DOHH2 (cell line): ENCODE measurements at regions not wholly inside any gene's neighbourhood (a gene's known extent, or its start where the extent isn't known, plus 50 kb on each side); places are given as distances from the start of the nearest gene placed in this dataset.

Experiments
- H3F3A ChIP-seq: fragments of 200-600 bp; sonication (generic), shearing (Covaris generic); 2 replicates; pipeline ENCODE4 v1.6.0; 2016; ENCODE audit warnings: antibody characterized with exemption, mild to moderate bottlenecking; ENCODE audit not compliant: control insufficient read depth, insufficient read depth
- H3K27ac ChIP-seq: fragments of 200-600 bp; sonication (generic); 2 replicates; pipeline ENCODE4 v1.5.1; 2014; ENCODE audit warnings: low read depth, mild to moderate bottlenecking, low read length, moderate library complexity
- H3K27me3 ChIP-seq: fragments of 200-600 bp; sonication (generic); 2 replicates; pipeline ENCODE4 v1.6.1; 2014; ENCODE audit warnings: mild to moderate bottlenecking, low read length, mixed read lengths; ENCODE audit not compliant: control insufficient read depth
- H3K36me3 ChIP-seq: fragments of 200-600 bp; sonication (generic); 2 replicates; pipeline ENCODE4 v1.6.1; 2014; ENCODE audit warnings: mild to moderate bottlenecking, low read length, moderate library complexity, mixed read lengths; ENCODE audit not compliant: control insufficient read depth
- H3K4me1 ChIP-seq: fragments of 200-600 bp; sonication (generic); 2 replicates; pipeline ENCODE4 v1.6.1; 2014; ENCODE audit warnings: mild to moderate bottlenecking, low read length, mixed read lengths; ENCODE audit not compliant: control insufficient read depth
- H3K4me2 ChIP-seq: fragments of 200-600 bp; sonication (generic); 2 replicates; pipeline ENCODE4 v1.6.0; 2014; ENCODE audit warnings: mild to moderate bottlenecking, low read length, moderate library complexity
- H3K4me3 ChIP-seq: fragments of 200-600 bp; sonication (generic); 2 replicates; pipeline ENCODE4 v1.5.1; 2014; ENCODE audit warnings: mild to moderate bottlenecking, low read length, mixed read lengths
- H3K79me2 ChIP-seq: fragments of 200-600 bp; sonication (generic); 2 replicates; pipeline ENCODE4 v1.6.1; 2014; ENCODE audit warnings: mild to moderate bottlenecking, low read length, mixed read lengths; ENCODE audit not compliant: control insufficient read depth
- H3K9me2 ChIP-seq: fragments of 200-600 bp; sonication (generic); replicated peaks from 2 replicates; pipeline ENCODE4 v1.6.1; 2014; ENCODE audit warnings: mild to moderate bottlenecking, low read length, mixed read lengths; ENCODE audit not compliant: control insufficient read depth
- H3K9me3 ChIP-seq: fragments of 200-600 bp; sonication (generic); 2 replicates; pipeline ENCODE4 v1.6.1; 2014; ENCODE audit warnings: antibody characterized with exemption, low read length, mixed read lengths; ENCODE audit not compliant: control insufficient read depth, insufficient read depth
- H4K20me1 ChIP-seq: fragments of 200-600 bp; sonication (generic); 2 replicates; pipeline ENCODE4 v1.6.0; 2014; ENCODE audit warnings: low read depth, mild to moderate bottlenecking, antibody characterized with exemption, low read length, moderate library complexity; ENCODE audit not compliant: control insufficient read depth, insufficient read depth
- EZH2phosphoT487 ChIP-seq: fragments of 200-600 bp; sonication (generic); IDR thresholded peaks from 2 replicates; pipeline ENCODE4 v1.6.1; 2017; ENCODE audit warnings: borderline replicate concordance, mild to moderate bottlenecking, antibody characterized with exemption, low read length, moderate library complexity, mixed read lengths
- TF ChIP-seq, protein P1 (sequence below): fragments of 200-600 bp; sonication (generic); IDR thresholded peaks from one replicate; pipeline ENCODE4 v1.5.1; 2014; ENCODE audit warnings: antibody characterized with exemption, mild to moderate bottlenecking, low read depth, low read length; ENCODE audit not compliant: poor library complexity, severe bottlenecking

DNA sequence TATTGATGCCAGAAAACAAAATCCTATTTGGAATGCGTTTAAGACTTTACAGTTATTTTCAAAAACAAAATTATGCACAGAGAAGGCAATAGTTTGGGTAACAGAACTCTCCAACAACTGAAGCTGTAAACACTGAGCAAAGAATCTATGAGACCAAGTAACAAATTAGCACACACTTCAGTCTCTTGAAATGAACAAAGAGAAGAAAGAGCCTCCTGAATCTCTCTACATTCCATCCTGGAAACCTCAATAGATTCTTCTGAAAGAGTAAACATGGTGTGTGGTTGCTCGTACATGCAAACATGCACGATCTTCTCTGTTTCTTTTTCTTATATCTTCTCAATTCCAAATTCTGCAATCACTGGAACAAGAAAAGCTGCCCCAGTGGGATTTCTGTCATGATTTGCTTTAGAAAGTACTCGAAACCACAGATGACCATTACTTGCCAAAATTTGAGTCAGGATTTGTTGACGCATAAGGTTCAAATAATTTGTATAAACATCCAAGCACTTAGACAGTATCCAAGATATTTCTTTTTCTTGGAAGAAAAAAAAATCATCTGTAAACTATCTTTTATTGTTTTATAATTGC is 137.9 kb upstream of the DACH1 start:
- H3K4me1 ChIP-seq, result no peaks in the 10 kb centered on the region

DNA sequence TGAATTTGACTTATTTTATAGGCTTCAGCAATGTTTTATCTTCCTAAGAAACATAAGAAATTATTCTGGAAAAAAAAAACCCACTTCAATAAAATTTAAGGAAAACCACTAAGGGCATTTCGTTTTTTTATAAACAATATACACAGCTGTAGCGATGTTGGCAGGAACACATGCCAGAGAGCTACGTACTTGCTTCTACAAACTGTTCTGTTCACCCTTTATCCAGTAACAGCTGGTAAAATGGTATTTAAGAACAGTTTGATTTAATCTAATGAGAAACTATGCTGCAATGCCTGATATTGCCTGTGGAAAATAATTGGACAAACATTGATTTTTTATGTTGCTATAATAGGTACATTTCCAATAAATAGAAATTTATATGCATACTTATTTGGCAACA is 137.2 kb upstream of the DACH1 start:
- H3K79me2 ChIP-seq, result no peaks in the 10 kb centered on the region
- H3K4me2 ChIP-seq, result no peak overlapping the region
- H3K36me3 ChIP-seq, result no peaks in the 10 kb centered on the region
- no peaks in the 10 kb centered on the region for H3K4me1 ChIP-seq
- no peaks in the 10 kb centered on the region for H3K9me2 ChIP-seq
- H3K4me3 ChIP-seq, result no peak overlapping the region
- H3F3A ChIP-seq, result no peaks in the 10 kb centered on the region
- H3K27me3 ChIP-seq, result no peaks in the 10 kb centered on the region
- no peak overlapping the region for H3K27ac ChIP-seq
- no peaks in the 10 kb centered on the region for H4K20me1 ChIP-seq
- no peak for TF ChIP-seq EZH2phosphoT487
- TF ChIP-seq, protein P1, sequence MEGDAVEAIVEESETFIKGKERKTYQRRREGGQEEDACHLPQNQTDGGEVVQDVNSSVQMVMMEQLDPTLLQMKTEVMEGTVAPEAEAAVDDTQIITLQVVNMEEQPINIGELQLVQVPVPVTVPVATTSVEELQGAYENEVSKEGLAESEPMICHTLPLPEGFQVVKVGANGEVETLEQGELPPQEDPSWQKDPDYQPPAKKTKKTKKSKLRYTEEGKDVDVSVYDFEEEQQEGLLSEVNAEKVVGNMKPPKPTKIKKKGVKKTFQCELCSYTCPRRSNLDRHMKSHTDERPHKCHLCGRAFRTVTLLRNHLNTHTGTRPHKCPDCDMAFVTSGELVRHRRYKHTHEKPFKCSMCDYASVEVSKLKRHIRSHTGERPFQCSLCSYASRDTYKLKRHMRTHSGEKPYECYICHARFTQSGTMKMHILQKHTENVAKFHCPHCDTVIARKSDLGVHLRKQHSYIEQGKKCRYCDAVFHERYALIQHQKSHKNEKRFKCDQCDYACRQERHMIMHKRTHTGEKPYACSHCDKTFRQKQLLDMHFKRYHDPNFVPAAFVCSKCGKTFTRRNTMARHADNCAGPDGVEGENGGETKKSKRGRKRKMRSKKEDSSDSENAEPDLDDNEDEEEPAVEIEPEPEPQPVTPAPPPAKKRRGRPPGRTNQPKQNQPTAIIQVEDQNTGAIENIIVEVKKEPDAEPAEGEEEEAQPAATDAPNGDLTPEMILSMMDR, result no peak
- H3K9me3 ChIP-seq, result no peaks in the 10 kb centered on the region

More for the DNA sequence above, 137.9 kb upstream of the DACH1 start:
- Histone ChIP-seq H3K79me2 (no peaks in the 10 kb centered on the region), H3K36me3 (no peaks in the 10 kb centered on the region), H3K4me2 (no peak overlapping the region), H3K4me3 (no peak overlapping the region), H3K27ac (no peak overlapping the region), H3F3A (no peaks in the 10 kb centered on the region), H3K9me3 (no peaks in the 10 kb centered on the region), H4K20me1 (no peaks in the 10 kb centered on the region), H3K9me2 (no peaks in the 10 kb centered on the region), H3K27me3 (no peaks in the 10 kb centered on the region)
- TF ChIP-seq, protein P1, result no peak
- TF ChIP-seq EZH2phosphoT487, result no peak

DNA sequence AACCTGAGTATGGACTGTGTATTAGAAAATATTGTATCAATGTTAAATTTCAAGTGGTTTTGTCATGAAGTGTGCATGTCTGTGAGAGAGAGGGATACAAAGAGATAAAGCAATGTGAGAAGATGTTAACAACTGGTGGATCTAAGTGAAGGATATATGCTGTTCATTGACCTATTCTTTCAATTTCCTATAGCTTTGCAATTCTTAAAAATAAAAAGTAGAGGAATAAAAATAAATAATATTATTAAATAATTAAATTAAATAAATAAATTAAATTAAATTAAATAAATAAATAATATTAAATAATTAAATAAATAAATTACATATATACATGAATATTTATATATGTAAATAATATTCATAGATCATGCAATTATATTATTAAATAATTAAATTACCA is 131.2 kb upstream of the DACH1 start:
- H3K9me2 ChIP-seq, result no peaks in the 10 kb centered on the region

More for the DNA sequence above, 131.2 kb upstream of the DACH1 start:
- H3F3A ChIP-seq, result no peaks in the 10 kb centered on the region
- H3K9me3 ChIP-seq, result no peaks in the 10 kb centered on the region
- no peaks in the 10 kb centered on the region for H3K36me3 ChIP-seq
- no peaks in the 10 kb centered on the region for H3K79me2 ChIP-seq
- no peaks in the 10 kb centered on the region for H4K20me1 ChIP-seq
- no peaks in the 10 kb centered on the region for H3K27me3 ChIP-seq
- H3K4me1 ChIP-seq, result no peaks in the 10 kb centered on the region
- H3K27ac ChIP-seq, result no peak overlapping the region
- no peak overlapping the region for H3K4me3 ChIP-seq
- H3K4me2 ChIP-seq, result no peak overlapping the region
- TF ChIP-seq, protein P1, result no peak
- TF ChIP-seq EZH2phosphoT487, result no peak
